Fibroblast of upper back skin (primary cell): ENCODE measurements at regions not wholly inside any gene's neighbourhood (a gene's known extent, or its start where the extent isn't known, plus 50 kb on each side); places are given as distances from the start of the nearest gene placed in this dataset.

Experiments
- DNase-seq: peaks from one replicate; pipeline ENCODE4 v3.0.0-alpha.2; 2013

DNA sequence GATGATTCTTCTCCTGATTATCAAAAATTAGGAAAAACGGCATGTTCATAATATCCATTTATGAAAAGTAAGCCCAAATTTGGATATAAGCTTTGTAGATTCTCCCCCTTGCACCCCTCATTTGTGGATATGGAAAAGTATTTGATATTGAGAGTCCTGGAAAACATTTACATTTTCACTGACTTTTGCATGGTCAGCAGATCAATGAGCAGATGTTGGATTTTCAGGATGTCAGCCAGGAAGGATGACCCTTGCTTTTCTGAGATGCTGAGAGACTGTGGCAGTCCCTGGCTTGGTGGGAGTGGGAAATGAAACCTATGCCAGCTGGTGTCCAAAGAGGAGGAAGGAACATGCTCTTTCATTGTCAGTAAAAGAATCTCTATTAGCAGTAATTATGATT lies 410.8 kb downstream of the DMAC1 start:
- no peak for DNase-seq

DNA sequence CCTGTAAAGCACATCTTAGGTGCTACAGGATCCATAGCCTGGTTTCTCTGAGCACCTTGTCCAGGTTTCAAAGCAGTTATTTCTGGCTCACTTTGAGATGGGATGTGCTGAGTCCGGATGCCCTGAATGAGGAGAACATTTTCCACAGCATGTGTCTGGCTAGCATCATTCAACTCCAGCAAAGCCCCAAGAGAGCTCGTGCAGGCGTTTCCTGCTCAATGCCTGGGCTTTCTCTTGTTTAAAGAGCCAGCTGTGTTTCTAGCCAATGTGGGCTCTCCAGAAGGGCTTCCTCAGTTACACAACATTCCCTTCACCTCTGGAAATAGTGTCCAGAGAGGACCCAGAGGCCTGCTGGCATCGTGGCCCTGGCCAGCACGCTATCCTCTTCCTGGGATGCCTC lies 411.7 kb downstream of the DMAC1 start:
- no peak for DNase-seq

GRCh38 chr9:7382304-7382703 lies 417.3 kb downstream of the DMAC1 start:
- DNase-seq: no peak

DNA sequence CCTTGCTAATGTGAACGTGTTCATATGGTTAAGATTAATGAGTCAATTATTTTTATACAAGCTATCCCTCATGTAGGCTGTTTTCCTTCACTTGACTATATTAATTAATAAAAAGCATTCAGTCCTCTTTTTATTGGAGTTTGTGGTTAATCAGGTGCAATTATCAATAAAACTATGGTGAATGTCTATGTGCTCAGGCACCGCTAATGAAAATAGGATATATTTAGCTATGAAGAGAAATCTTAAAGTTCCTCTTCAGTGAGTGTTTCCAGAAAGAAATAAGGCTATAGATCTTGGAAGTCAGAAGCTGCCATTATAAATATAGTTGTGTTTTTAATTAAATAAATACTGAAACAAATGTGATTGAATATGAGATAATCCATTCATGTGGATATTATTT lies 422.1 kb downstream of the DMAC1 start:
- DNase-seq: no peak

DNA sequence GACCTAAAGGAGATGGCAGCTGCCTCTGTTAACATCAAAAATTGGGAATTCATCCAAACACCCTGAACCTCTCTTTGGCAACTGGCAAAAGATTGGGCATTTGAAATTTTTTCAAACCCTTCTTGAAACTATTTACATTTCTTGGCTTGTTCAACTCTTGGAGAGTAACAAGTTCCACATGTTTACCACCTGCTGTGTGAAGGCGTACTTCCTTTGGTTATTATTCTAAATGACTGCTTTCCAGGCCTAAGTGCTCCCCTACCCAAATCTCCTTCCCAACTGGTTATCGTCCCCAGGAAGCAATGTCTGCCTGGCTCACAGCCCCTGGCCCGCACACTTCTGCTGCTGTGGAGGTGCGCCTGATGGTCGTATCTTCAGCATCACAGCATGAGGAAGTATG lies 422.7 kb downstream of the DMAC1 start:
- peak; percentile 60 for DNase-seq

GRCh38 chr9:7376213-7376612 lies 423.4 kb downstream of the DMAC1 start:
- no peak for DNase-seq

DNA sequence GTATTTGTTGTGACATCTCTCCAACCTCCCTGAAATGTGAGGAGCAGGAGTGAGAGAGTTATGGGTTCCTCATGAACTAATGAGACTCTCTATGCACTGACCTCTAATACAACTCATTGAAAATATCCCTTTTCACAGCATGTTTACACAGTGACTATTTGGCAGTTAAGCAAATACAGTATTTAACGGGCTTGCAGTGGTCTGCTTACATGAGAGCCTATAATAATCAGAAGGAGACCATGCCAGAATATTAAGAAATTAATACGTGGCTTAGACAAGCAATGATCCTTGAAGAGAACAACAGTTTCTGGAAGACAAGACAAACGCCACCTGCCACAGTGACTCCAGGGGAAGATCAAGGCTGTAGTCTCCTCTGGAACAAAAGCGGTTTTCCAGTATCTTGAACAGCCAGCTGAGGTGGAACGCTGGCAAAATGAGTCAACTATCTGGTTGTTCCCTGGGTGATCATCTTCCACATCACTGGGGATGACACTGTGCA lies 424.5 kb downstream of the DMAC1 start:
- no peak for DNase-seq

DNA sequence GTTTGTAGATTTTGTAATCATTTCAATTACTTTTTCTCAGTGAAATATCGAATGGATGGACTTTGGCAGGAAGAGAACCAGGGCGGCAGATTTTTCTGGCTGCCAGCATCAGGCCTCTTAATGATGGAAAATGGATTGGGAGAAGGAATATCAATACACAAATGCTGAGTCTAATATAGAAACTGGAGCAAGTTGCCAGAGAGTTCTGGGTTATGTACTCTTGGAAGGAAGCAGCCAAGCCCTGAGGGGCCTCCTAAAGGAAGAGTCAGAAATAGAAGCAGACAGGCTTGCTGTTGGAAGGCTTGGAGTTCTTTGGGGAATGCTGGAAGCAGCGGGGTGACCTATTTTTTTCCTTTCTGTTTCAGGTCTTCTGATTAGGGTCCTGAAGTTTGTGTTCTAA lies 428.6 kb downstream of the DMAC1 start:
- peak; percentile 4 for DNase-seq

DNA sequence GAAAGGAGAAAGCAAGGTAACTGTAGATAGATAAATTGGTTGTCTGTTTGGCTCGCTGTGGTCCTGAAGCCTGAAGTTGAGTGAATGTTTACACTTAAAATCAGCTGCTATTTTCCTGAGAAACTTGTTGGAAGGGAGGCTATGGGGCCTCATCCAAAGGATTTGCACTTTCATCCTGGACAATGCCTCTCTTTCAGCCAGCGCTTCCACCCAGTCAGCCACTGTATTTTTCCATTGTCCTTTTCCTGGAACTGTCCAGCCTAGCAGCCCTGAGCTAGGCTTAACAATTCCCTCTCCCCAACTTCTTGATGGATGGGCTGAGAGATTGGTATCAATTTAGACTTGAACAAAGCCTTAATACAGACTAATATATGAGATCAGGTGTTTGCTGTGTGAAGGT lies 429.2 kb downstream of the DMAC1 start:
- no peak for DNase-seq

DNA sequence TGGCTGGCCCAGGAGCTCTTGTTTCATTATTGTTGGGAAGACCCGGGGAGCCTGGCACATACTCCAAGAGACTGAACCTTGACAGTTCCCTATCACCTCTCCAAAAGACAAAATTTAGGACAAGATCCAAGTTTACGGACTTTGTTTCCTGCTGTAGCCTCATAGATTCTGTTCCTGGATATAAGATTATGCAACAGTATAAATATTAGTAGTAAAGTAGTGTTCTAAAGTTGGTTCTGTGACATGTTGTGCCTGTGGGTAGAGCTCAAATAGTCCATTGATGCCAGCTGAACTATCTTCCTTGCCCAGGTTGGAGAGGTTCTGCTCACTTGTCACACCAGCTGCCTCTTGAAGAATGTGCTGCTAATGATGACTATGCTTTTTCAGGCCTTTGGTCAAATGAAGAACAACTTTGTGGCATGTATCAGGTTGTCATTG lies 430.2 kb downstream of the DMAC1 start:
- no peak for DNase-seq

GRCh38 chr9:7368410-7369292 lies 430.9 kb downstream of the DMAC1 start:
- peak; percentile 92 for DNase-seq

- no peak for DNase-seq
Observed at GRCh38 chr9:7367726-7368125, 431.9 kb downstream of the DMAC1 start.

DNA sequence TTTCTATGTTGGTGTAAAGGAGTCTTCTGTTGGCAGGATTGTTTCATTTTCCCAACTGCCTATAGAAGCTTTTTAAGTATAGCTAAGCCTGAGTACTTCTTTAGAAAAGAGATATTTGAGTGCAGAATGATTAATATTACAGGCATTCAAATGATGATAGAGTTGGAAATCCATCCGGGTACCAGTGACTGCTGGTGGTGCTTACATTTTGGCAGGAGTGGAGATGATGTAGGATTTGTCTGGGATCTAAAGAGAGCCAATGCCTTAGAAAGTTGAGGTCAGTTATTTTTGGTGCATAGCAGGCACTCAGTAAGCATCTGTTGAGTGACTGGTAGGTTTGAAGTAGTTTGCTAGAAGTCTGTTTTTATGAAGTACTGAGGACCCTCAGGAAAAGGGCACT lies 433.5 kb downstream of the DMAC1 start:
- peak; percentile 88 for DNase-seq

DNA sequence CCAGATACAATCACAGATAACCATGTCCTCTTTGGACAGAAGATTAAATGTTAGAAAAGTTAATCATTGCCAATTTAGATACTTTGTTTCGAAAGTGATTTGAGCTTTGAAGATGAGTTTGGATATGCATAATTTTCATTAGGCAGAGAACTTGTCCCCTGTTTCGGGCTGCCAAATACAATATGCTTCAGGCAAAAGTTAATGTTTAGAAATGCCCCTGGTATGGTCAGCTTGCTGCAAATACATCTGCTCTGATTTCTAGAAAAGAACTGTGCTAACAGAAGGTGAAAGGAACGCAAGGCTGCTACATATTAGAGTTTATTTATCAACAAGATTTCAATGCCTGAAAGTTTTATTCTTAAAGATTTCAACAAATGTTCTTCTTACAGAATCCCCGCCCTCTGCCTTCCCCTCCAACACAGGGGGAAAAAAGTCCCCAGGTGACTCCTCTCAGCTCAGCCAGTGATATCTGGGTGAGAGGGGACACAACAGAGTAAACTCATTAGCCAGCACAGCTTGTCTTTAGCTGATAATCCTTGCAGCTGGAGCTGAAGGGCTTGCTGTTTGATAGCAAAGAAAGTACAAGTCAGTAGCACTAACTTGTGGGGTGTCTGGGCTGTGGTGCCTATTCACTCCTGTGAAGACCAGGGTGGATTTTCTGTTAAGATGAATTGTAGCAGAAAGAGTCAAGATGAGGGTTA lies 435.7 kb downstream of the DMAC1 start:
- no peak for DNase-seq

- no peak for DNase-seq
Observed at GRCh38 chr9:7360513-7360912, 439.1 kb downstream of the DMAC1 start.

GRCh38 chr9:7358876-7359275 lies 440.7 kb downstream of the DMAC1 start:
- no peak for DNase-seq

- no peak for DNase-seq
Observed at GRCh38 chr9:7354704-7355103, 444.9 kb downstream of the DMAC1 start.

DNA sequence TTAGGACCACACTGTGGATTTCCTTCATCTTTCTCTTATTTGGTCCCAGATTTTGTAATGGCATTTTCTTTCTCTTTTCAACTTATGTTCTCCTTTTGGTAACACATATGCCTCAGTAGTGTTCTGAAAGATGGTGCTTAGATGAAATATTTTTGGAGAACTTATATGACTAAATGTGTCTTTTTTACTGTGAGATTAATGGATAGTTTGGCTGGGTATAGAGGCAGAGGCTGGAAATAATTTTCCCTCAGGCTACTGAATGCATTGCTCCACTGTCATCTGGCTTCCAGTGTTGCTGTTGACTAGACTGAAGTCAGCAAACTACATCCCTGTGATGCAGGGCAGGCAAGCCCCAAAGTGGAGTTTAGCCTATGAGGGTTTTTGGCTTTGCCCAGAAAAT lies 450.9 kb downstream of the DMAC1 start:
- no peak for DNase-seq

GRCh38 chr9:7347556-7347955 lies 452.0 kb downstream of the DMAC1 start:
- no peak for DNase-seq

DNA sequence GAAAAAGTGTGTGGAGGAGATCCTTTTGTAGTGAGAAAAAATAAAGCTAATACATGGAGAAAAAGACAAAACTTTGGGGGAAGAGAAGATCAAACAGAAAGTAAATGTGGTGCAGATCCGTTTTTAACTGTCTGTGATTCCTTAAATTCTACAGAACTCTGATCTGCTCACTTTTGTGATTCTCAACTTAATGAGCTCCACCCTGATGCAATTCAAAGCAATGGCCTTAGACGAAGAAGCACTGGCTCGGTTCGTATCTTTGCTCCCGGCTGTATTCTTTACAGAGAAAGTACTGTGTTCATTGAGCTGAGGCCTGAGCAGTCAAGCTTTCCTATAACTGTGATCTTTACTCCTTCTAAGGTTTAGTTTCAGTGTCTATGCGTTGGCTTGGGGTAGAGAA lies 453.4 kb downstream of the DMAC1 start:
- no peak for DNase-seq

DNA sequence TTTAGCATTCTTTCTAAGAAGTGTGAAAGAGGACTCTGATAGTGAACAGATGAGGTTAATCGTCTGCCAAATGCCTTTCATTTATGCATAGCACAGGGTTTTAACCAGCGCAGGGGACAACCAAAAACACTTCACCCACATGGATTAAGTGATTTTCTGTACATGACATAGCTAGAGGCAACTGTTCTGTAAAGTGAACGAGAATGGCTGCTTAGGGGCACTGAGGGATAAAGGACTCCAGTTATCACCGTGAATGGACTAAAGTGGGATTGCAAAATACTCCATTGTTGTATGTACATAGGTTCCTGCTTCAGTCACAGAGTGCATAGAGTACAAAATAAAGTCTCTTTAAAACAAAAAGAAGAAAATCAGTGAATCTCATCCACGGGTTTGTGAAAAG lies 456.8 kb downstream of the DMAC1 start:
- no peak for DNase-seq

DNA sequence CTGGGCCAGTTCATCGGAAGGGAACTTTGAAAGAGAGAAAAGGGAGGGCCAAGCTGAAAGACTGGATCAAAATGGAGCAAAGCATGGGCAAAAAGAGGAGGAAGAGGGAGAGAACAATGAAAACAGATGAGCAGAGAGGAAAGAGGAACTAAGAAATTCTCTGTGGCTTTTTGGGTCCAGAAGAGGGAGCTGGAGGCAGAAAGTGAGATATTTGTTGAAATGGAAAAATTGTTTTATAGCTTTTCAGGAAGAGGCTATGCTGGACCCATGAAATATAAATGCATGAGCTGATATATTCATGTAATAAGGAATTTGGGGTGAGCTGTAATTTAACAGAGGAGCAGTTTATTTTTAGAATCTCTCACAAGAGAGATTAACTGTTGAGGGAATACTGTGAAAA lies 457.3 kb downstream of the DMAC1 start:
- DNase-seq: peak; percentile 4

DNA sequence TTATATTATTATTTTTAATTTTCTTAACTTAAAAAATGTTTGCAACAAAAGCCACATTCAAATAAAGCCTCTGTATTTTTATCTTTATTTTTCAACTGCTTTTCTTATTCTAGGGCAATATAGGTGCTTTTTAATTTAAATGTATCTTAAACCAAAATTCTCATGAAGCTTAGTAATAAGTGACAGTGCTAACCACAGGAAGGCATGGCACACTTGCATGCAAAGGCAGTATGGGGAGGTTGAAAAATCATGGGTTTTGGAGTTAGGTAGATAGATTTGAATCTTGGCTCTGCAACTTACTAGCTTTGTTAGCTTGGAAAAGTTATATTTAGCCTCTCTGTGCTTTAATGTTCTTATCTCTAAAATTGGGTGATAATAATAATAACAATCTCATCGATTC lies 458.0 kb downstream of the DMAC1 start:
- no peak for DNase-seq

GRCh38 chr9:7340451-7340850 lies 459.1 kb downstream of the DMAC1 start:
- no peak for DNase-seq
